ENCODE measurements at regions not wholly inside any gene's neighbourhood (a gene's known extent, or its start where the extent isn't known, plus 50 kb on each side); places are given as distances from the start of the nearest gene placed in this dataset.

DNA sequence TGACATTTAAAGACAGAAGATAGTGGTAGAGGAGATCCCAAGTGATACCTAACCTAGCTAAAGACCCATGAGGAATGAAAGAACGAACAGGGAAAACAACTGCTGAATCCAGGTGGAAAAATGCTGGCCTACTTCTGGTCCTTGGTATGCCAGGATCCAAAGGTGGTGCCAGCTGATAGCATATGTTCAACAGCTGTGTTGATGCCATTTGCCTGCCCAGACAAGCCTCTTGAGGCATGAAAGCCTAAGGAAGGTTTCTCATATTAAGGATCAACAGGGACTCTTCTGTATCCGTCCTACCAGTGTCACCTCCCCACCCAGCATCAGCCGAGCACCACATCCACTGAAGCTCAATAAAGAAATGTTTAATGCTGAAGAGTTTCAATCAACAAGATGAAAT, 225.7 kb upstream of the DMRT1 start:
- TF ChIP-seq, protein P1, sequence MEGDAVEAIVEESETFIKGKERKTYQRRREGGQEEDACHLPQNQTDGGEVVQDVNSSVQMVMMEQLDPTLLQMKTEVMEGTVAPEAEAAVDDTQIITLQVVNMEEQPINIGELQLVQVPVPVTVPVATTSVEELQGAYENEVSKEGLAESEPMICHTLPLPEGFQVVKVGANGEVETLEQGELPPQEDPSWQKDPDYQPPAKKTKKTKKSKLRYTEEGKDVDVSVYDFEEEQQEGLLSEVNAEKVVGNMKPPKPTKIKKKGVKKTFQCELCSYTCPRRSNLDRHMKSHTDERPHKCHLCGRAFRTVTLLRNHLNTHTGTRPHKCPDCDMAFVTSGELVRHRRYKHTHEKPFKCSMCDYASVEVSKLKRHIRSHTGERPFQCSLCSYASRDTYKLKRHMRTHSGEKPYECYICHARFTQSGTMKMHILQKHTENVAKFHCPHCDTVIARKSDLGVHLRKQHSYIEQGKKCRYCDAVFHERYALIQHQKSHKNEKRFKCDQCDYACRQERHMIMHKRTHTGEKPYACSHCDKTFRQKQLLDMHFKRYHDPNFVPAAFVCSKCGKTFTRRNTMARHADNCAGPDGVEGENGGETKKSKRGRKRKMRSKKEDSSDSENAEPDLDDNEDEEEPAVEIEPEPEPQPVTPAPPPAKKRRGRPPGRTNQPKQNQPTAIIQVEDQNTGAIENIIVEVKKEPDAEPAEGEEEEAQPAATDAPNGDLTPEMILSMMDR (IDR thresholded peaks at IDR 0.05), result no peak
- TF ChIP-seq POLR2A (IDR thresholded peaks at IDR 0.05), result no peak
